H1 (cell line): ENCODE measurements at regions not wholly inside any gene's neighbourhood (a gene's known extent, or its start where the extent isn't known, plus 50 kb on each side); places are given as distances from the start of the nearest gene placed in this dataset.
A peak's percentile ranks its signal among the peaks of the same experiment; 100 is the strongest.

Experiments
- CTCF ChIA-PET: fragments of 300-600 bp; sonication (Branson Sonifier 250); formaldehyde crosslinking; loops from one replicate; lab custom pipeline; 2021; ENCODE audit not compliant: partially characterized antibody; lab: Charles Lee
- POLR2A ChIA-PET: fragments of 300-600 bp; sonication (Branson Sonifier 250); formaldehyde crosslinking; loops from one replicate; lab custom pipeline; 2021; ENCODE audit warnings: inconsistent platforms; ENCODE audit not compliant: partially characterized antibody; lab: Charles Lee
- DNase-seq, 2 experiments: peaks; one replicate each; pipeline versions ENCODE4 v3.0.0 to v3.0.0-alpha.2; 2010 to 2022; ENCODE audit warnings: low spot score in 2 of 2, low read depth in 1 of 2, mixed read lengths in 1 of 2
- FAIRE-seq: peaks from 2 replicates; lab custom pipeline; 2011; peaks lifted over from hg19 to GRCh38; lab: Jason Lieb, UNC
- H2AFZ ChIP-seq: 2 replicates; pipeline ENCODE4 v1.8.1; 2012; ENCODE audit warnings: low read length, inconsistent platforms
- H2AK5ac ChIP-seq: 2 replicates; pipeline ENCODE4 v1.6.1; 2013; ENCODE audit warnings: low read depth, low read length
- H2BK120ac ChIP-seq: replicated peaks from 2 replicates; pipeline ENCODE3; 2013; ENCODE audit warnings: low read depth, low read length, inconsistent platforms
- H2BK12ac ChIP-seq: 2 replicates; pipeline ENCODE4 v1.6.1; 2013; ENCODE audit warnings: low read depth, low read length
- H2BK15ac ChIP-seq: 2 replicates; pipeline ENCODE4 v1.6.1; 2013; ENCODE audit warnings: low read length
- H2BK20ac ChIP-seq: 2 replicates; pipeline ENCODE4 v1.6.1; 2013; ENCODE audit warnings: low read length
- H2BK5ac ChIP-seq: 2 replicates; pipeline ENCODE4 v1.6.1; 2013; ENCODE audit warnings: low read depth, low read length
- H3K14ac ChIP-seq: 2 replicates; pipeline ENCODE4 v1.6.1; 2013; ENCODE audit warnings: inconsistent platforms; ENCODE audit not compliant: insufficient read length
- H3K18ac ChIP-seq: 2 replicates; pipeline ENCODE4 v1.6.1; 2013; ENCODE audit warnings: low read length; ENCODE audit errors: extremely low read depth
- H3K23ac ChIP-seq: 2 replicates; pipeline ENCODE4 v1.6.1; 2013; ENCODE audit warnings: inconsistent platforms; ENCODE audit not compliant: insufficient read length
- H3K23me2 ChIP-seq: 2 replicates; pipeline ENCODE4 v1.6.1; 2013; ENCODE audit warnings: low read depth, low read length
- H3K27ac ChIP-seq: 2 replicates; pipeline ENCODE4 v1.6.1; 2011; ENCODE audit warnings: low read depth, low read length, inconsistent platforms
- H3K27me3 ChIP-seq, 4 experiments: replicated peaks in 1 of 4; 1 replicate in 1 of 4; 2 replicates in 3 of 4; pipeline versions ENCODE4 v1.6.1 to v1.8.1; 2011 to 2013; ENCODE audit warnings: low read length in 3 of 4, mild to moderate bottlenecking in 3 of 4, inconsistent platforms in 2 of 4, mixed read lengths in 2 of 4, moderate library complexity in 1 of 4; ENCODE audit not compliant: control insufficient read depth in 3 of 4, insufficient read depth in 3 of 4; ENCODE audit errors: extremely low read depth in 1 of 4
- H3K36me3 ChIP-seq, 4 experiments: 2 replicates each; pipeline versions ENCODE4 v1.6.1 to v1.8.1; 2011 to 2013; ENCODE audit warnings: mild to moderate bottlenecking in 4 of 4, low read length in 3 of 4, moderate library complexity in 2 of 4, control low read depth in 1 of 4, inconsistent platforms in 1 of 4; ENCODE audit not compliant: insufficient read depth in 4 of 4, control insufficient read depth in 2 of 4
- H3K4ac ChIP-seq: replicated peaks from 2 replicates; pipeline ENCODE3; 2013; ENCODE audit warnings: low read length, low read depth, mixed read lengths, inconsistent platforms; ENCODE audit not compliant: insufficient read length
- H3K4me1 ChIP-seq, 4 experiments: replicated peaks in 1 of 4; 1 replicate in 1 of 4; 2 replicates in 3 of 4; pipeline versions ENCODE4 v1.6.1 to v1.8.1; 2011 to 2013; ENCODE audit warnings: low read length in 3 of 4, inconsistent platforms in 2 of 4, mixed read lengths in 1 of 4; ENCODE audit not compliant: insufficient read depth in 4 of 4, control insufficient read depth in 3 of 4
- H3K4me2 ChIP-seq, 2 experiments: 2 replicates each; pipeline versions ENCODE4 v1.6.1 to v1.8.1; 2011 to 2013; ENCODE audit warnings: low read depth in 2 of 2, low read length in 2 of 2, control low read depth in 1 of 2, inconsistent platforms in 1 of 2, mild to moderate bottlenecking in 1 of 2; ENCODE audit not compliant: insufficient read depth in 1 of 2
- H3K4me3 ChIP-seq, 4 experiments: fragments of 200-600, 300-600 bp in 1 of 4; sonication (generic), shearing (Covaris generic), sonication (Bioruptor Twin) in 1 of 4; 2 replicates each; pipeline versions ENCODE4 v1.5.1 to v1.8.1; 2011 to 2016; ENCODE audit warnings: low read length in 4 of 4, low read depth in 3 of 4, control low read depth in 2 of 4, inconsistent platforms in 2 of 4, mild to moderate bottlenecking in 2 of 4, mixed read lengths in 1 of 4, moderate library complexity in 1 of 4; ENCODE audit not compliant: insufficient read depth in 2 of 4; ENCODE audit errors: extremely low read depth in 1 of 4
- H3K56ac ChIP-seq: replicated peaks from 2 replicates; pipeline ENCODE3; 2013; ENCODE audit warnings: low read depth, mild to moderate bottlenecking, mixed read lengths, low read length, inconsistent platforms; ENCODE audit not compliant: insufficient read length
- H3K79me1 ChIP-seq: 2 replicates; pipeline ENCODE4 v1.6.1; 2013; ENCODE audit warnings: low read depth, low read length, control low read depth
- H3K79me2 ChIP-seq, 2 experiments: 2 replicates each; pipeline versions ENCODE4 v1.6.1 to v1.8.1; 2012 to 2013; ENCODE audit warnings: low read length in 2 of 2, mild to moderate bottlenecking in 2 of 2, inconsistent platforms in 1 of 2; ENCODE audit not compliant: insufficient read depth in 2 of 2, control insufficient read depth in 1 of 2
- H3K9ac ChIP-seq, 4 experiments: replicated peaks in 1 of 4; 1 replicate in 1 of 4; 2 replicates in 3 of 4; pipeline versions ENCODE4 v1.6.1 to v1.8.1; 2011 to 2013; ENCODE audit warnings: low read depth in 3 of 4, low read length in 3 of 4, control low read depth in 2 of 4, mild to moderate bottlenecking in 2 of 4, moderate library complexity in 2 of 4, inconsistent platforms in 1 of 4; ENCODE audit errors: extremely low read depth in 1 of 4
- H3K9me3 ChIP-seq, 2 experiments: 2 replicates each; pipeline versions ENCODE4 v1.6.1 to v1.8.1; 2012 to 2013; ENCODE audit warnings: mild to moderate bottlenecking in 2 of 2, moderate library complexity in 2 of 2, control low read depth in 1 of 2, inconsistent platforms in 1 of 2, low read depth in 1 of 2, low read length in 1 of 2, mixed read lengths in 1 of 2; ENCODE audit not compliant: insufficient read depth in 2 of 2
- H4K20me1 ChIP-seq, 2 experiments: replicated peaks in 1 of 2; 2 replicates each; pipeline versions ENCODE3 to v1.8.1; 2011 to 2013; ENCODE audit warnings: inconsistent platforms in 2 of 2, low read length in 2 of 2, mild to moderate bottlenecking in 1 of 2; ENCODE audit not compliant: insufficient read depth in 2 of 2, control insufficient read depth in 1 of 2
- H4K5ac ChIP-seq: 2 replicates; pipeline ENCODE4 v1.6.1; 2013; ENCODE audit warnings: low read length, low read depth, mixed read lengths, inconsistent platforms; ENCODE audit not compliant: insufficient read length
- H4K8ac ChIP-seq: 2 replicates; pipeline ENCODE4 v1.8.0; 2013; ENCODE audit warnings: mild to moderate bottlenecking, moderate library complexity, low read length, inconsistent platforms; ENCODE audit not compliant: insufficient read depth; ENCODE audit errors: extremely low read depth
- H4K91ac ChIP-seq: replicated peaks from 2 replicates; pipeline ENCODE3; 2013; ENCODE audit warnings: low read length, mixed read lengths, inconsistent platforms; ENCODE audit not compliant: insufficient read length
- PHF8 ChIP-seq: fragments of 200-600 bp; sonication (generic); conservative IDR thresholded peaks from 2 replicates; pipeline ENCODE4 v1.7.1; 2012; ENCODE audit warnings: low read depth, mild to moderate bottlenecking, inconsistent platforms, low read length, moderate library complexity
- SIN3A ChIP-seq, 2 experiments: IDR thresholded peaks in 1 of 2; conservative IDR thresholded peaks in 1 of 2; 2 replicates each; pipeline ENCODE4 v1.6.1; 2011 to 2012; ENCODE audit warnings: low read length in 2 of 2, improper control_type of control experiment in 1 of 2, low read depth in 1 of 2, mild to moderate bottlenecking in 1 of 2
- SIRT6 ChIP-seq: IDR thresholded peaks from one replicate; pipeline ENCODE4 v1.7.1; 2012; ENCODE audit warnings: low read length, inconsistent platforms
- WGBS, 2 experiments: shearing (Covaris generic) in 1 of 2; methylation state at CpG; one replicate each; pipeline versions ENCODE4 v1.1.6 to v1.1.7; 2013 to 2015; ENCODE audit warnings: low lambda C conversion rate in 2 of 2, mixed read lengths in 2 of 2, inconsistent platforms in 1 of 2, low coverage in 1 of 2, missing lambda C conversion rate in 1 of 2; ENCODE audit not compliant: insufficient replicate concordance in 2 of 2, insufficient coverage in 1 of 2, insufficient read length in 1 of 2; ENCODE audit errors: extremely low coverage in 1 of 2, missing lambda C conversion rate in 1 of 2; 5-methylcytosine and 5-hydroxymethylcytosine counted together

DNA sequence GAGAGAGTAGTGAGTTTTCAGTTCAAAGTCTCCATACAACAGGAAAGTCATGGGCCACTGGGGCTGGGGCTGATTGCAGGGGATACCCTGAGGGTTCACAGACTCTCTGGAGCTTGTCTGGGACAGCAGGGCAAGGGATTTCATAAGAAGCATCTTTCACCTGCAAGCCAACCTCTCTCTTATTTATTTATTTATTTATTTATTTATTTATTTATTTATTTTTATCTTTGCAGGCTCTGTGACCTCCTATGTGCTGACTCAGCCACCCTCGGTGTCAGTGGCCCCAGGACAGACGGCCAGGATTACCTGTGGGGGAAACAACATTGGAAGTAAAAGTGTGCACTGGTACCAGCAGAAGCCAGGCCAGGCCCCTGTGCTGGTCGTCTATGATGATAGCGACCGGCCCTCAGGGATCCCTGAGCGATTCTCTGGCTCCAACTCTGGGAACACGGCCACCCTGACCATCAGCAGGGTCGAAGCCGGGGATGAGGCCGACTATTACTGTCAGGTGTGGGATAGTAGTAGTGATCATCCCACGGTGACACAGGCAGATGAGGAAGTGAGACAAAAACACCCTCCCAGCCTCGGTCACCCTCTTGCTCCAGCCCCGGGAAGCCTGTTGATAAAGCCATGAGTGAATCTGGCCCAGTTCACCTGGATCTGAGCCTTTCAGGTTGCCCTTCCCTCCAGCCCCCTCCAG is 68.4 kb downstream of the GGTLC2 start:
- Histone ChIP-seq H4K5ac (no peak overlapping the region), H3K36me3 (no peaks in the 10 kb centered on the region), H4K8ac (no peak overlapping the region; the same call in 1 of the 2 replicates), H3K4ac (no peak overlapping the region), H3K4me2 (no peak overlapping the region), H3K9me3 (peaks cover 17 to 58% of the 10 kb centered on the region in 2 experiments; a peak in 3 of 4 replicates), H3K4me1 (no peaks in the 10 kb centered on the region), H2BK12ac (no peak overlapping the region), H3K56ac (no peak overlapping the region)
- 81% methylated on average over 13 of the region's 13 CpGs; no CpG with 5 or more reads in 1 of the 2 experiments for WGBS, 2 experiments
- CTCF ChIA-PET, result interaction anchor here (1.5 kb wide), 1 partner anchor 247 kb away, joined by 3 read pairs; no protein-coding TSS in a partner anchor
- FAIRE-seq (no peak), DNase-seq (peak in 1 of 2 experiments; percentile 16)
- no peak for TF ChIP-seq SIRT6
- TF ChIP-seq SIN3A (conservative IDR thresholded peaks at IDR 0.05 in 1 of 2, IDR thresholded peaks at IDR 0.05 in 1 of 2; ENCODE audit: low read depth in 1 of 2, low read length in 2 of 2), result no peak
- TF ChIP-seq PHF8, result no peak
- TF ChIP-seq, all 59 proteins: peak for 0
- Histone ChIP-seq H3K27ac (no peak overlapping the region), H2BK15ac (no peak overlapping the region), H2BK120ac (no peak overlapping the region), H2BK20ac (no peak overlapping the region), H3K18ac (no peak overlapping the region), H3K4me3 (no peak overlapping the region), H3K14ac (no peak overlapping the region), H2AFZ (no peak overlapping the region), H3K9ac (no peak overlapping the region), H3K79me2 (no peaks in the 10 kb centered on the region), H3K23ac (no peak overlapping the region), H3K27me3 (peaks cover 8 to 54% (median 36%) of the 10 kb centered on the region in 4 experiments), H2AK5ac (no peak overlapping the region), H4K20me1 (no peaks in the 10 kb centered on the region), H2BK5ac (no peak overlapping the region), H4K91ac (no peak overlapping the region), H3K79me1 (no peaks in the 10 kb centered on the region), H3K23me2 (no peaks in the 10 kb centered on the region)
- POLR2A ChIA-PET, result no interaction called here
